Endothelial cell of hepatic sinusoid (primary cell): ENCODE measurements at regions not wholly inside any gene's neighbourhood (a gene's known extent, or its start where the extent isn't known, plus 50 kb on each side); places are given as distances from the start of the nearest gene placed in this dataset.
"Not testable (repeated sequence)": the region's sequence is repeated elsewhere in the genome, so short reads cannot be mapped to it uniquely, and the experiment has no call there.

ENCODE experiments used
- in situ Hi-C: cut with HindIII; loops from 2 replicates; pipeline ENCODE4 v1.10.0; 2017; ENCODE audit warnings: low sequenced_read_pairs

DNA sequence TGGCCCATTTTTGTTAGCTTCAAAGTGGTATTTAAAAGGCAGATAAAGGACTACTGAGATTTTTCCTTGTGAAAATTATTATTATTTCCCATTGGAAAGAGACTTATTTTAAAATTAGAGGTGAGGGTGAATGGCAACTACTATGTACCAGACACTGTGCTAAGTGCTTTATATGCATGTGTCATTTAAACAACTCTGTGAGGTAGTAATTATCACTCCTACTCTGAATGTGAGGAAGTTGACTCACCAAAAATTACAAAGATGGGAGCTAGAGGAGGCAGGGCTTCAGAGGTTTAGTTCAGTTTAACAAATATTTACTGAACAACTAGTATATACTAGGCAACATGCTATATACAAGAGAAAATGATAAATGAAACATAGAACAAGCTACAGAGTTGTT is 78.2 kb downstream of the MSL3 start:
- in situ Hi-C loops = no loop called here

- in situ Hi-C loops = no loop called here
Measured at GRCh38 chrX:11837437-11837836, 79.4 kb downstream of the MSL3 start.

DNA sequence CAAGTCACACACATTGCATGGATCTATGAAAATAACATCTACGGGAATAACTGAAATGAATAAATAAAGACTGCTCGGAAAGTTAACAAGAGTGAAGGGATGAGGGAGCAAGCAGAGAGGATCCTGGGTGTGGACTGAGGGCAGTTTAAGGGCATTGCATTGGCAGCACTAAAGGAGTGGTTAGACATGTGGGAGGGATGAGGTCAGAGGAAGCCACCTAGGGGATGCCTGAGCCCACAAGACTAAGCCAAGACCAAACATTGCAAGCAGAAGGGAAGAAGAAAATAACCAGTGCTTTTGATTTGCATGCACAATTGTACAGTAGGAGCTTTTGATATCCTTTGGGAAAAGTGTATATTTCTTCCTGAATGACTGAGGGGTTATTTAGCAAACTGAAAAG is 106.1 kb downstream of the MSL3 start:
- in situ Hi-C loops = no loop called here

- in situ Hi-C loops = no loop called here
Measured at GRCh38 chrX:11867610-11868345, 109.7 kb downstream of the MSL3 start.

DNA sequence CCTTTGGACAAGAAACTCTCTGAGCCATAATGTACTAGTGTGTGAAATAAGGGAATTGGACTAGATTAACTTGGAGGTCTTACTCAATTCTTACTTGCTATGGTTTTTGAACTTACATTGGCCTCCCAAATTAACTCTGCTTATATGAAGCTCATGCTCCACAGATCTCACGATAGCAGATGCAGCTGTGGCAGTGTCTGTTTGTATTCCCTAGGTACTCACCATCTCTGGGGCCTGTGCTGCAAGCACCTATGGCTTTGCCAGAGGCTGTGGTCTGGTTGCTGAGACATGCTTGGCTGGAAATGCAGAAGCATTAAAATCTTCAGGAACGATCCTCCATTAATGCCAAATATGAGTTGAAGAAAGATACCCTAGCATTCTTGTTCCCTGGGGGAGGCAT is 112.8 kb downstream of the MSL3 start:
- in situ Hi-C loops = no loop called here

DNA sequence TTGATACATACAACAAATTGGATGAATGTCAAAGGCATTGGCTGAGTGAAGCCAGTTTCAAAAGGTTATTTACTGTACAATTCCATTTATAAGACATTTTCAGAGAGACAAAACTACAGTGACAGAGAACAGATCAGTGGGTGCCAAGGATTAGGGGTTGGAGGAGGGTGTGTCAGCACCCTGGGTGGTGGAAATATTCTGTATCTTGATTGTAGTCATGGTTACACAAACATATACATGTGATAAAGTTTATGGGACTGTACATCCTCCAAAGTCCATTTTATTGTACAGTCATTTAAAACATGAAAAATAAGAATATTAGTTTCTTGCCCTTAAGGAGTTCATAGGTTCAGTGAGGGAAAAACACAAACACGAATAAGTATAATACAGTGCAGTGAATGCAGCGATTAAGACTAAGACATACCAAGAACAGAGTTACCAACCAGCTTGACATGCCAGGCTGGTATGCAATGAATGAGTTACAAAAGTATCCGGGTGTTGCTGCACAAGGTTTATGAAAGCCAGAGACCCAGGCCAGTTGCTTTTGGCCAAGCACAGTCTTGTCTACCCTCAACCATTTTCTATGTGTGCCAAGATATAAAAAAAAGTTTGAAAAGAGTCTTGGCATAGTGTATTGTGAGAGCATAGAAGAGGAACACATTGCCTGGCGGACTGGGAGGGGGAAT is 123.6 kb downstream of the MSL3 start:
- in situ Hi-C loops = no loop called here

GRCh38 chrX:11886745-11887144 is 128.7 kb downstream of the MSL3 start:
- in situ Hi-C loops = no loop called here

GRCh38 chrX:11887175-11887574 is 129.1 kb downstream of the MSL3 start:
- in situ Hi-C loops = no loop called here

DNA sequence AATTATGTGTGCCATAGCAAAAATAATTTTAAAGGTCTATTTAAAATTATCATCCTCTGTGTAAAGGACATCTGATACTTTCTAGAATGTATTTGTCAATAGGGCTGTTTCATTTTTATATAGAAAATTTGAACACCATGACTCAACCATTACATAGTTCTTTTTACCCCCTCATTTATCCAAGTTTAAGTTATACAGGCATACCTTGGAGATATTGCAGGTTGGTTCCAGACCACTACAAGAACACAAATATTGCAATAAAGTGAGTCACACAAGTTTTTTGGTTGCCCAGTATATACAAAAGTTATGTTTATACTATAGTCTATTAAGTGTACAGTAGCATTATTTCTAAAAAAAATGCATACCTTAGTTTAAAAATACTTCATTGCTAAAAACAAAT is 130.4 kb downstream of the MSL3 start:
- in situ Hi-C loops = no loop called here

GRCh38 chrX:11889791-11890190 is 131.8 kb downstream of the MSL3 start:
- in situ Hi-C loops = no loop called here

GRCh38 chrX:11890836-11891514 is 132.9 kb downstream of the MSL3 start:
- in situ Hi-C loops = no loop called here

- in situ Hi-C loops = no loop called here
Measured at GRCh38 chrX:11893933-11894710, 136.1 kb downstream of the MSL3 start.

GRCh38 chrX:11899091-11899490 is 141.1 kb downstream of the MSL3 start:
- in situ Hi-C loops = no loop called here

- in situ Hi-C loops = not testable (repeated sequence)
Measured at GRCh38 chrX:11905933-11906332, 147.9 kb downstream of the MSL3 start.

- in situ Hi-C loops = no loop called here
Measured at GRCh38 chrX:11908371-11908770, 150.3 kb downstream of the MSL3 start.

- in situ Hi-C loops = no loop called here
Measured at GRCh38 chrX:11913001-11913400, 155.0 kb downstream of the MSL3 start.

GRCh38 chrX:11929476-11929875 is 171.4 kb downstream of the MSL3 start:
- in situ Hi-C loops = no loop called here

GRCh38 chrX:11932423-11932822 is 174.4 kb downstream of the MSL3 start:
- in situ Hi-C loops = no loop called here

GRCh38 chrX:11934089-11934488 is 176.1 kb downstream of the MSL3 start:
- in situ Hi-C loops = no loop called here

DNA sequence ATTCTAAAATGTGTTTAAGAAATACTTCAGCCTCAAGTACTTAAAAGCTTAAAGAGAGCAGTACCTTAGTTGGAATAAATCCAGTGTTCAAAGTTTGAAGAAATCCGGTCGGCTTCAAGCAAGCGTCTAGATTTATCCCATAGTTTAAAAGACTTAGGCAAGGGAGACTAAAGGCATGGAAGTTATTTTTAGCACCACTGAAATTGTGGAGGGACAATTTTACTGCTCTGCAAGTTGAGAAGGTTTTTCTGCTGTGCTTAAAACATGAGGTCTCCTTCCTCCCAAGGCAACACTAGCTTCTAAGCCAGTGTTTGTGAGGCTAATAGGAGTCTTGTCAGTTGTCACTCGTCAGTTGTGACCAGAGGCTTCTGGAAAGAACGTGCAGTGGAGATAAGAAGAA is 183.5 kb downstream of the MSL3 start:
- in situ Hi-C loops = no loop called here

- in situ Hi-C loops = no loop called here
Measured at GRCh38 chrX:11944501-11944900, 186.5 kb downstream of the MSL3 start.
